NB4 (cell line): ENCODE measurements at regions not wholly inside any gene's neighbourhood (a gene's known extent, or its start where the extent isn't known, plus 50 kb on each side); places are given as distances from the start of the nearest gene placed in this dataset.
"Not testable (repeated sequence)": the region's sequence is repeated elsewhere in the genome, so short reads cannot be mapped to it uniquely, and the experiment has no call there.

ENCODE experiments used
- DNase-seq: peaks from one replicate; pipeline ENCODE4 v3.0.0; 2010; ENCODE audit warnings: low read depth
- H3K4me3 ChIP-seq: one replicate; pipeline ENCODE4 v1.5.1; 2011; ENCODE audit warnings: mild to moderate bottlenecking, low read depth, low read length, moderate library complexity
- CTCF ChIP-seq: IDR thresholded peaks from one replicate; pipeline ENCODE4 v1.5.1; 2012; ENCODE audit warnings: low read depth, low read length
- MAX ChIP-seq: IDR thresholded peaks from 2 replicates; pipeline ENCODE4 v1.6.1; 2011; ENCODE audit warnings: low read depth, low read length
- MYC ChIP-seq: IDR thresholded peaks from 2 replicates; pipeline ENCODE4 v1.6.1; 2011; ENCODE audit warnings: low read depth, low read length
- POLR2A ChIP-seq: IDR thresholded peaks from 2 replicates; pipeline ENCODE4 v1.6.1; 2011; ENCODE audit warnings: mild to moderate bottlenecking; ENCODE audit not compliant: insufficient read length; ENCODE audit errors: extremely low read depth

GRCh38 chr3:10109-10996, 186.2 kb upstream of the CHL1 start:
- not testable (repeated sequence) for H3K4me3 ChIP-seq
- DNase-seq: peak; percentile 53

- TF ChIP-seq POLR2A: no peak
- TF ChIP-seq MAX: no peak
- TF ChIP-seq CTCF: no peak
- TF ChIP-seq MYC: no peak
- no peak for DNase-seq
- no peak overlapping the region for H3K4me3 ChIP-seq
These were observed 184.8 kb upstream of the CHL1 start for GRCh38 chr3:11734-12133.

GRCh38 chr3:14652-15051, 181.9 kb upstream of the CHL1 start:
- no peak for TF ChIP-seq CTCF
- no peak for TF ChIP-seq MAX
- TF ChIP-seq MYC: no peak
- TF ChIP-seq POLR2A: no peak

GRCh38 chr3:16366-16765, 180.2 kb upstream of the CHL1 start:
- no peak overlapping the region for H3K4me3 ChIP-seq
- DNase-seq: no peak
- TF ChIP-seq MYC: no peak
- no peak for TF ChIP-seq CTCF
- no peak for TF ChIP-seq POLR2A
- no peak for TF ChIP-seq MAX

More at GRCh38 chr3:14652-15051, 181.9 kb upstream of the CHL1 start:
- no peak for DNase-seq
- no peak overlapping the region for H3K4me3 ChIP-seq

- TF ChIP-seq MYC (no peak), POLR2A (no peak), CTCF (no peak), MAX (no peak)
- no peak overlapping the region for H3K4me3 ChIP-seq
- DNase-seq: no peak
These were observed 176.1 kb upstream of the CHL1 start for GRCh38 chr3:20421-20820.

- no peak overlapping the region for H3K4me3 ChIP-seq
- TF ChIP-seq MAX: no peak
- TF ChIP-seq MYC: no peak
- no peak for DNase-seq
These were observed 172.6 kb upstream of the CHL1 start for GRCh38 chr3:24006-24405.
